ENCODE measurements at regions not wholly inside any gene's neighbourhood (a gene's known extent, or its start where the extent isn't known, plus 50 kb on each side); places are given as distances from the start of the nearest gene placed in this dataset.
"Not testable (repeated sequence)": the region's sequence is repeated elsewhere in the genome, so short reads cannot be mapped to it uniquely, and the experiment has no call there.

DNA sequence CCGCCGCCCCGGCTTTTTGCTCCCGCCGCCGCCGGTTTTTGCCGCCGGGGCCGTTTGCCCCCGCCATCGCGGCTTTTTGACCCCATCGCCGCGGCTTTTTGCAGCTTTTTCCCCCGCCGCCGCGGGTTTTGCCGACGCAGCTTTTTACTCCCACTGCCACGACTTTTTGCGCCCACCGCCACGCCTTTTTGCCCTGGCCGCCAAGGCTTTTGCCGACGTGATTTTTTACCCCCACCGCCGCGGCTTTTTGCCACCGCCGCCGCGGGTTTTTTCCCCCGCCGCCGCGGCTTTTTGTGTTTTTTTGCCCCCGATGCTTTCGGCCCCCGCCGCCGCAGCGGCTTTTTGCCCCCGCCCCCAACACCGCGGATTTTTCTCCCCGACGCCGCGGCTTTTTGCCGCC, 5001.9 kb upstream of the OR11H1 start:
- DNase-seq (ENCODE audit: low read depth); H3K9me3 ChIP-seq (ENCODE audit: control insufficient read depth, low read length); H3K4me1 ChIP-seq (ENCODE audit: control insufficient read depth, insufficient read depth, low read length); H3K9ac ChIP-seq (ENCODE audit: low read length); H3K36me3 ChIP-seq (ENCODE audit: control insufficient read depth, insufficient read depth, low read length, severe bottlenecking); H3K4me3 ChIP-seq (ENCODE audit: low read length); H3K27me3 ChIP-seq (replicated peaks; ENCODE audit: control insufficient read depth, insufficient read depth, low read length): not testable (repeated sequence)

DNA sequence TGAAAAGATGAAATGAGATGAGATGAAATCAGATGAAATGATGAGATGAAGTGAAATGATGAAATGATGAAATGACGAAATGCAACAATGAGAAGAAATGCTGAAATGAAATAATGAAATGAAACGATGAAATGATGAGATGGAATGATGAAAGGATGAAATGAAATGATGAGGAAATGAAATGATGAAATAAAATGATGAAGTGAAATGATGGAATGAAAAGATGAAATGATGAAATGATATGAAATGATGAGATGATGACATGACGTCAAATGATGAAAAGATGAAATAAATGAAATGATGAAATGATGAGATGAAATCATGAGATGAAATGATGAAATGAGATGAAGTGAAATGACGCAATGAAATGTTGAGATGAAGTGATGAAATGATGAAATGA, 4996.9 kb upstream of the OR11H1 start:
- not testable (repeated sequence) for DNase-seq (ENCODE audit: low read depth); H3K9me3 ChIP-seq (ENCODE audit: control insufficient read depth, low read length); H3K4me1 ChIP-seq (ENCODE audit: control insufficient read depth, insufficient read depth, low read length); H3K27me3 ChIP-seq (replicated peaks; ENCODE audit: control insufficient read depth, insufficient read depth, low read length); H3K9ac ChIP-seq (ENCODE audit: low read length); H3K4me3 ChIP-seq (ENCODE audit: low read length); H3K36me3 ChIP-seq (ENCODE audit: control insufficient read depth, insufficient read depth, low read length, severe bottlenecking)

DNA sequence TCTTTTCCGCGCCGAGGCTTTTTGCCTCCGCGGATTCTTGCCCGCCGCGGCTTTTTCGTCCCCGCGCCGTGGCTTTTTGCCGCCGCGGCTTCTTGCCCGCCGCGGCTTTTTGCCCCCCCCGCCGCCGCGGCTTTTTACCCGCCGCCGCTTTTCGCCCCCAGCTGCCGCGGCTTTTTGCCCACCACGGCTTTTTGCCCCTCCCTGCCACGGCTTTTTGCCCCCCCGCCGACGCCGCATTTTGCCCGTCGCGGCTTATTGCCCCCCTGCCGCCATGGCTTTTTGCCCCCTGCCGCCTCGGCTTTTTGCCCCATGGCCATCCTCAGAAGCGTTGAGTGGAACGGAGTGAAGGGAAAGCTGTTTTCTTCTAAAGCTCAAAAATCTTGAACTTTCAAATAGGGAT, 4955.5 kb upstream of the OR11H1 start:
- not testable (repeated sequence) for H3K4me3 ChIP-seq (ENCODE audit: low read length); H3K9me3 ChIP-seq (ENCODE audit: control insufficient read depth, low read length); DNase-seq (ENCODE audit: low read depth); H3K4me1 ChIP-seq (ENCODE audit: control insufficient read depth, insufficient read depth, low read length); H3K36me3 ChIP-seq (ENCODE audit: control insufficient read depth, insufficient read depth, low read length, severe bottlenecking); H3K9ac ChIP-seq (ENCODE audit: low read length); H3K27me3 ChIP-seq (replicated peaks; ENCODE audit: control insufficient read depth, insufficient read depth, low read length)

DNA sequence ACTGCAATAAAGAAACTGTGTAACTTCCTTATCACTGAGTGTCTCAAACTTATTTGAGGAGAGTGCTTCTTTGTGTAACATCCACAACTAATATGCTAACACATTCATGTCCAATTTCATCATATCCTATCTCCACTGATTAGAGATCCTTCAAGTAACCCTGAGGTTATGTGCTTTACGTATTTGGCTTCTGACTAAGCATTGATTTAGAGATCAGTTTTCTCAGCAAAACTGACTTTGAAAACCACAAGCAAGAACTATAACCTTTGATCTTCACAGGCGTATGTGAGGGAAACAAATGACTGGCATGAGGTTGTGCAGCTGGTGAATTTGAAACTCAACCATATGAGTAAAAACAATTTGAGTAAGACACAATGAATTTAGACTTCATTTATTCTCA, 4926.9 kb upstream of the OR11H1 start:
- H3K4me3 ChIP-seq (ENCODE audit: low read length); H3K27me3 ChIP-seq (replicated peaks; ENCODE audit: control insufficient read depth, insufficient read depth, low read length); H3K4me1 ChIP-seq (ENCODE audit: control insufficient read depth, insufficient read depth, low read length); H3K36me3 ChIP-seq (ENCODE audit: control insufficient read depth, insufficient read depth, low read length, severe bottlenecking); DNase-seq (ENCODE audit: low read depth); H3K9ac ChIP-seq (ENCODE audit: low read length); H3K9me3 ChIP-seq (ENCODE audit: control insufficient read depth, low read length): not testable (repeated sequence)

DNA sequence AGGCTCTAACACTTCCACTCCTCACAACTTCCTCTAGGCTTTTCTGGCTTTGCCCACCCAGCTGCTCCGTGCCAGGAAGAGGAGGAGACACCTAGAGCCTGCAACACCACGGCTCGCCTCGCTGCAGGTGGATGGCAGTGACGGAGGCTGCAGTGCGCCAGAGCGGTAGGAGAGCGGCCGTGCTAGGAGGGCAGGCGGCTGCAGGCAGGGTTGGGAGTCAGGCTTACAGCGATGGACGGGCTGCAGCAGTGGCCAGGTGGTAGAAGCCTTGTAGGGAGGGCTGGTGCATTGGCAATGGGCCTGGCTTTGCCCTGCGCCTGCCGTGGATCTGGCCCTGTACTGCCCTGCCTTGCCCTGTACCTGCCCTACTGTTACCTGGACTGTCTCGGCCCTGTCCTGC, 4896.0 kb upstream of the OR11H1 start:
- H3K4me1 ChIP-seq (ENCODE audit: control insufficient read depth, insufficient read depth, low read length); H3K36me3 ChIP-seq (ENCODE audit: control insufficient read depth, insufficient read depth, low read length, severe bottlenecking); DNase-seq (ENCODE audit: low read depth); H3K27me3 ChIP-seq (replicated peaks; ENCODE audit: control insufficient read depth, insufficient read depth, low read length); H3K4me3 ChIP-seq (ENCODE audit: low read length); H3K9me3 ChIP-seq (ENCODE audit: control insufficient read depth, low read length); H3K9ac ChIP-seq (ENCODE audit: low read length): not testable (repeated sequence)

DNA sequence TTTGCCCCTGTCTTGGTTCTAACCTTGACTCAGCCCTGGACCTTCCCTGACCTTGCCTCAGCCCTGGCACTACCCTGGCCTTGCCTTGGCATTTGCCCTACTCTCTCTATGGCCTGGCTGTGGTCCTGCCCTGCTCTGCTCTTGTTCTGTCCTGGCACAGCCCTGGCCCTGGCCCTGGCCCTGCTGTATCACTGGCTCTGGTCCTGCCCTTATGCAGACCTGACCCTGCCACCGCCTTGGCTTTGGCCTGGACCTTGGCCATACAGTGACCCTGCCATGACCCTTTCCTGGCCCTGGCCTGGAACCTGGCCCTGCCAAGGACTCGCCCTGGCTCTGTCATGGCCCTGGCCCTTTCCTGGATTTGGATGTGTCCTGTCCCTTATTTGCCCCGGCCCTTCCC, 4892.7 kb upstream of the OR11H1 start:
- not testable (repeated sequence) for H3K9ac ChIP-seq (ENCODE audit: low read length); H3K36me3 ChIP-seq (ENCODE audit: control insufficient read depth, insufficient read depth, low read length, severe bottlenecking); H3K4me1 ChIP-seq (ENCODE audit: control insufficient read depth, insufficient read depth, low read length); DNase-seq (ENCODE audit: low read depth); H3K9me3 ChIP-seq (ENCODE audit: control insufficient read depth, low read length); H3K27me3 ChIP-seq (replicated peaks; ENCODE audit: control insufficient read depth, insufficient read depth, low read length); H3K4me3 ChIP-seq (ENCODE audit: low read length)

DNA sequence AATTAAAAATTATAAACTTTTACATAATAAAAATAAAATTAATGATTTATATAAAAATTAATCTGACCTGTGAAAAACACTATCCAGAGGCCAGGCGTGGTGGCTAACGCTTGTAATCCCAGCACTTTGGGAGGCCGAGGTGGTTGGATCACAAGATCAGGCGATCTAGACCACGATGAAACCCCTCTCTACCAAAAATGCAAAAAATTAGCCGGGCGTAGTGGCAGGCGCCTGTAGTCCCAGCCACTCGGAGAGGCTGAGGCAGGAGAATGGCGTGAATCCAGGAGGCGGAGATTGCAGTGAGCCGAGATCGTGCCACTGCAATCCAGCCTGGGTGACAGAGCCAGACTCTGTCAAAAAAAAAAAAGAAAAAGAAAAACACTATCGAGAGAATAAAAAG, 4865.2 kb upstream of the OR11H1 start:
- not testable (repeated sequence) for DNase-seq (ENCODE audit: low read depth); H3K36me3 ChIP-seq (ENCODE audit: control insufficient read depth, insufficient read depth, low read length, severe bottlenecking); H3K9ac ChIP-seq (ENCODE audit: low read length); H3K4me3 ChIP-seq (ENCODE audit: low read length); H3K9me3 ChIP-seq (ENCODE audit: control insufficient read depth, low read length); H3K4me1 ChIP-seq (ENCODE audit: control insufficient read depth, insufficient read depth, low read length); H3K27me3 ChIP-seq (replicated peaks; ENCODE audit: control insufficient read depth, insufficient read depth, low read length)

DNA sequence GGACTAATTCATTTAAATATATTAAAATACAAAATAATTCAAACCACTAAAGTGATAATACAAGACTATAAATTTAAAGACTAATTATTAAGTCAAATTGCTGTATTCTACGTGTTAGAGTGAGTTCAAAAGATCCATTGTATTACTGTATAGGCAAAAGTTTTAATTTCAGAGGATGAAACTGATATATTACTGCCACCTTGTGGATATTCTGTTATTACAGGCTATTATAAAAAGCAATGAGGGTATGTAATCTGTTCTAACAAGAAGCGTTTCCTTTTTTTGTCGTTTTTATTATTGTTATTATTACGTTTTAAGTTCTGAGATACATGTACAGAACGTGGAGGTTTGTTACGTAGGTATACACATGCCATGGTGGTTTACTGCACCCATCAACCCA, 4854.9 kb upstream of the OR11H1 start:
- H3K27me3 ChIP-seq (replicated peaks; ENCODE audit: control insufficient read depth, insufficient read depth, low read length); H3K4me3 ChIP-seq (ENCODE audit: low read length); H3K9me3 ChIP-seq (ENCODE audit: control insufficient read depth, low read length); H3K9ac ChIP-seq (ENCODE audit: low read length); H3K36me3 ChIP-seq (ENCODE audit: control insufficient read depth, insufficient read depth, low read length, severe bottlenecking); H3K4me1 ChIP-seq (ENCODE audit: control insufficient read depth, insufficient read depth, low read length): not testable (repeated sequence)
- peak; percentile 1 for DNase-seq (ENCODE audit: low read depth)

DNA sequence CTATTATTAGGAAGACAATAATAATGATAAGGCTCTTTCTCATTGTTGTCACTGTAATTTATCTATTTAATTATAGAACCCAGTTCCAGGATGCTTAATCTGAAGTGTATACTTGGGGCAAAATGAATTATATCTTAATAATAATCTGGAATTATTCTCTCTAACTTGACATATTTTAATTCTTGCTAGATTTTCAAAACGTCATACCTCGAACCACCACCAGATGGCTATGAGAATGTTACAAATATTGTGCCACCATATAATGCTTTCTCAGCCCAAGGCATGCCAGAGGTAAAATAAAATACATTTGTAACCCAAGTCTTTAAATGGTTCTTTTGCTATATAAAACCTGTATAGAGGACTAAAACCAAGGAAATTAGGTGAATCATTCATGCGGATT, 4849.3 kb upstream of the OR11H1 start:
- H3K27me3 ChIP-seq (replicated peaks; ENCODE audit: control insufficient read depth, insufficient read depth, low read length); H3K9ac ChIP-seq (ENCODE audit: low read length); H3K4me3 ChIP-seq (ENCODE audit: low read length); DNase-seq (ENCODE audit: low read depth); H3K9me3 ChIP-seq (ENCODE audit: control insufficient read depth, low read length); H3K4me1 ChIP-seq (ENCODE audit: control insufficient read depth, insufficient read depth, low read length); H3K36me3 ChIP-seq (ENCODE audit: control insufficient read depth, insufficient read depth, low read length, severe bottlenecking): not testable (repeated sequence)

DNA sequence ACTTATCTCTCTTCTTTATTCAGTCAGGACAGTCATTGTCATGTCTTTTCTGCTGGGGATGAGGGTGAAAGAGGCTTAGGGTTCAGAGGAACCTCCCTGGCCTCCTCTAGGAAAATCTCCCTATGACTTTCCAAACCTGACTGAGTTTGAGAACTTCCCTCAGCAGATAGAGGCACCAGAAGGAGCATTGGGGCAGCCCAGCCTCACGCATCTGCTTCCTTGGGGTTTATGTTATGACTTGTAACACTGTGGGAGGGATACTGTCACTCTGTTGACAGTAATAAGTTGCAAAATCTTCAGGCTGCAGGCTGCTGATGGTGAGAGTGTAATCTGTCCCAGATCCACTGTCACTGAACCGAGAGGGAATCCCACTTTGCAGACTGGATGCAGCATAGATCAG, 4842.6 kb upstream of the OR11H1 start:
- H3K4me1 ChIP-seq (ENCODE audit: control insufficient read depth, insufficient read depth, low read length); H3K9ac ChIP-seq (ENCODE audit: low read length); H3K4me3 ChIP-seq (ENCODE audit: low read length); H3K27me3 ChIP-seq (replicated peaks; ENCODE audit: control insufficient read depth, insufficient read depth, low read length); DNase-seq (ENCODE audit: low read depth); H3K9me3 ChIP-seq (ENCODE audit: control insufficient read depth, low read length); H3K36me3 ChIP-seq (ENCODE audit: control insufficient read depth, insufficient read depth, low read length, severe bottlenecking): not testable (repeated sequence)

DNA sequence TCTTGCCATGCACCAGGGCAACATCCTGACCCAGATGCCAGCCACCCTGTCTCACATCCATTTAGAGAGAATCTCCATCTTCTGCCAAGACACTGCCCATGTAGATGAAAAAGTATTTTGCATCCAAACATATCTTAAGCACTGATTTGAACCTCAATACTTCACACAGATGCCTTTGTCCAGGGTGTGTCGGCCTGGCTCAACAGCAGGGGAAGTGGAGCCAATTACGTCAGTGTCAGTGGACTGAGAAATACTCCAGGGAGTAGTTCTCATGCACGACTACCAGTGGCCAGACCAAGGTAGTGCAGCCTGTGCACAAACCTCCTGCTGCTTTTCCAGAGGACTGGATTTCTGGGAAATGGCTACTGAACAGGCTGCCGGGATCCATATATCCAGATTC, 4840.7 kb upstream of the OR11H1 start:
- not testable (repeated sequence) for H3K9me3 ChIP-seq (ENCODE audit: control insufficient read depth, low read length); H3K27me3 ChIP-seq (replicated peaks; ENCODE audit: control insufficient read depth, insufficient read depth, low read length); H3K36me3 ChIP-seq (ENCODE audit: control insufficient read depth, insufficient read depth, low read length, severe bottlenecking); DNase-seq (ENCODE audit: low read depth); H3K4me3 ChIP-seq (ENCODE audit: low read length); H3K4me1 ChIP-seq (ENCODE audit: control insufficient read depth, insufficient read depth, low read length); H3K9ac ChIP-seq (ENCODE audit: low read length)

DNA sequence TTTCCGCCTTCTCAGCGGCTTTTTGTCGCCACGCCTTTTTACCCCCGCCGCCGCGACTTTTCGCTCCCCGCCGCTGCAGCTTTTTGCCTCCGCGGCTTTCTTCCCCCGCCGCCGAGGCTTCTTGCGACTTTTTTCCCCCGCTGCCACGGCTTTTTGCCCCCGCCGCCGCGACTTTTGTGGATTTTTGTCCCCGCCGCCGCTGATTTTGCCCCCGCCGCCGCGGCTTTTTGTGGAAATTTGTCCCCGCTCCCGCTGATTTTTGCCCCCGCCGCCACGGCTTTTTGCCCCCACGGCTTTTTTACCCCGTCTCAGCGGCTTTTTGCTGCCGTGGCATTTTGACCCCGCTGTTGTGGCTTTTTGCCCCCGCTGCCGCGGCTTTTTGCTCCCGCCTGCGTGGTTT, 4829.2 kb upstream of the OR11H1 start:
- not testable (repeated sequence) for H3K36me3 ChIP-seq (ENCODE audit: control insufficient read depth, insufficient read depth, low read length, severe bottlenecking); DNase-seq (ENCODE audit: low read depth); H3K4me3 ChIP-seq (ENCODE audit: low read length)

More for the DNA sequence above, 4829.2 kb upstream of the OR11H1 start:
- not testable (repeated sequence) for H3K27me3 ChIP-seq (replicated peaks; ENCODE audit: control insufficient read depth, insufficient read depth, low read length); H3K9ac ChIP-seq (ENCODE audit: low read length); H3K4me1 ChIP-seq (ENCODE audit: control insufficient read depth, insufficient read depth, low read length); H3K9me3 ChIP-seq (ENCODE audit: control insufficient read depth, low read length)

Measured in adipocyte (in vitro differentiated cells).